ENCODE measurements at regions not wholly inside any gene's neighbourhood (a gene's known extent, or its start where the extent isn't known, plus 50 kb on each side); places are given as distances from the start of the nearest gene placed in this dataset.

DNA sequence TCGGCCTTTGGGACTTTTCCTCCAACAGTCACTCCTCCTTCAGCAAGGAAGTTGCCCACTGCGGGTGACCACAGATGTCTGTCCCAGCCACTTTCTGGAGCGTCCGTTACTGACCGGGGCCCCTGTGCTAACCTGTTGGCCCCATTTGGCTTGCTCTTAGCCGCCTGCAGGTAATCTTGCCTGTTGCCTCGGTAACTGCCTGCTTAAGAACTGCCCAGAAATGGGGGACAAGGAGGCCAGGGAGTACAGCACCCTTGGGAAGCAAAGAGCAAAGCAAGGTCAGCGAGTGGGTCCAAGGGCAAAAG lies 338.8 kb upstream of the SFSWAP start:
- Histone ChIP-seq H3K36me3 (ENCODE audit: control insufficient read depth, insufficient read depth, low read length) (no peaks in the 10 kb centered on the region), H3K14ac (replicated peaks; ENCODE audit: low read depth, low read length) (no peak overlapping the region), H2BK120ac (ENCODE audit: low read depth, low read length) (no peak overlapping the region), H3K56ac (ENCODE audit: extremely low read depth, insufficient read depth, low read length) (no peak overlapping the region), H2AK9ac (replicated peaks; ENCODE audit: low read depth, low read length, poor library complexity) (no peak overlapping the region), H3K9me3 (ENCODE audit: control insufficient read depth, insufficient read depth, low read length) (peaks cover 54% of the 10 kb centered on the region), H4K5ac (ENCODE audit: low read depth, low read length) (no peak overlapping the region), H2AFZ (replicated peaks; ENCODE audit: low read length, poor library complexity) (no peak overlapping the region), H3K4me2 (ENCODE audit: low read depth, low read length) (no peak overlapping the region), H2BK15ac (ENCODE audit: low read depth, low read length) (no peak overlapping the region), H3K4me3 (ENCODE audit: insufficient read depth, low read depth, low read length) (no peak overlapping the region), H3K9me1 (ENCODE audit: insufficient read depth, low read length) (no peaks in the 10 kb centered on the region), H3K4ac (ENCODE audit: low read depth, low read length) (no peak overlapping the region), H3K79me1 (ENCODE audit: low read depth in 1 of 2, low read length in 2 of 2) (no peaks in the 10 kb centered on the region), H4K91ac (ENCODE audit: insufficient read depth, low read depth, low read length) (no peak overlapping the region), H4K20me1 (ENCODE audit: insufficient read depth, low read length) (no peaks in the 10 kb centered on the region), H3K9ac (ENCODE audit: low read depth, low read length) (no peak overlapping the region), H3K18ac (ENCODE audit: low read depth, low read length) (no peak overlapping the region), H2AK5ac (ENCODE audit: low read depth, low read length) (no peak overlapping the region), H4K8ac (ENCODE audit: low read depth in 2 of 2, low read length in 2 of 2) (no peak overlapping the region), H2BK20ac (ENCODE audit: low read depth, low read length) (no peak overlapping the region), H3K27me3 (ENCODE audit: control insufficient read depth, insufficient read depth, low read length) (no peaks in the 10 kb centered on the region), H3K27ac (ENCODE audit: insufficient read depth, low read length) (no peak overlapping the region), H3K23ac (ENCODE audit: low read depth, low read length) (no peak overlapping the region), H3K4me1 (ENCODE audit: control insufficient read depth, insufficient read depth, low read length) (no peaks in the 10 kb centered on the region), H2BK5ac (ENCODE audit: low read depth, low read length, poor library complexity, severe bottlenecking) (no peak overlapping the region)
- ChIA-PET POLR2A (ENCODE audit: unreplicated experiment) (no interaction called here), CTCF (no interaction called here)
- ATAC-seq (ENCODE audit: low read depth) (no peak), DNase-seq (no peak)
- dilution Hi-C loops (cut with HindIII; ENCODE audit: low sequenced_read_pairs, unreplicated experiment) = no loop called here
- TF ChIP-seq RAD21 (IDR thresholded peaks at IDR 0.05; ENCODE audit: low read length) = no peak
- TF ChIP-seq, protein P1, sequence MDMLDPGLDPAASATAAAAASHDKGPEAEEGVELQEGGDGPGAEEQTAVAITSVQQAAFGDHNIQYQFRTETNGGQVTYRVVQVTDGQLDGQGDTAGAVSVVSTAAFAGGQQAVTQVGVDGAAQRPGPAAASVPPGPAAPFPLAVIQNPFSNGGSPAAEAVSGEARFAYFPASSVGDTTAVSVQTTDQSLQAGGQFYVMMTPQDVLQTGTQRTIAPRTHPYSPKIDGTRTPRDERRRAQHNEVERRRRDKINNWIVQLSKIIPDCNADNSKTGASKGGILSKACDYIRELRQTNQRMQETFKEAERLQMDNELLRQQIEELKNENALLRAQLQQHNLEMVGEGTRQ (IDR thresholded peaks at IDR 0.05; ENCODE audit: low read depth, low read length) = no peak
- no peak for TF ChIP-seq MAFK (IDR thresholded peaks at IDR 0.05; ENCODE audit: low read depth, low read length)
- no peak for TF ChIP-seq RFX5 (IDR thresholded peaks at IDR 0.05; ENCODE audit: low read depth, low read length)
- TF ChIP-seq MAZ (IDR thresholded peaks at IDR 0.05; ENCODE audit: borderline replicate concordance, low read depth, low read length) = no peak
- TF ChIP-seq MXI1 (IDR thresholded peaks at IDR 0.05; ENCODE audit: borderline replicate concordance, low read depth, low read length) = no peak
- no peak for TF ChIP-seq NFE2L2 (IDR thresholded peaks at IDR 0.05; ENCODE audit: low read depth, low read length)
- TF ChIP-seq CHD1 (IDR thresholded peaks at IDR 0.05; ENCODE audit: low read depth, low read length) = no peak
- TF ChIP-seq, protein P2, sequence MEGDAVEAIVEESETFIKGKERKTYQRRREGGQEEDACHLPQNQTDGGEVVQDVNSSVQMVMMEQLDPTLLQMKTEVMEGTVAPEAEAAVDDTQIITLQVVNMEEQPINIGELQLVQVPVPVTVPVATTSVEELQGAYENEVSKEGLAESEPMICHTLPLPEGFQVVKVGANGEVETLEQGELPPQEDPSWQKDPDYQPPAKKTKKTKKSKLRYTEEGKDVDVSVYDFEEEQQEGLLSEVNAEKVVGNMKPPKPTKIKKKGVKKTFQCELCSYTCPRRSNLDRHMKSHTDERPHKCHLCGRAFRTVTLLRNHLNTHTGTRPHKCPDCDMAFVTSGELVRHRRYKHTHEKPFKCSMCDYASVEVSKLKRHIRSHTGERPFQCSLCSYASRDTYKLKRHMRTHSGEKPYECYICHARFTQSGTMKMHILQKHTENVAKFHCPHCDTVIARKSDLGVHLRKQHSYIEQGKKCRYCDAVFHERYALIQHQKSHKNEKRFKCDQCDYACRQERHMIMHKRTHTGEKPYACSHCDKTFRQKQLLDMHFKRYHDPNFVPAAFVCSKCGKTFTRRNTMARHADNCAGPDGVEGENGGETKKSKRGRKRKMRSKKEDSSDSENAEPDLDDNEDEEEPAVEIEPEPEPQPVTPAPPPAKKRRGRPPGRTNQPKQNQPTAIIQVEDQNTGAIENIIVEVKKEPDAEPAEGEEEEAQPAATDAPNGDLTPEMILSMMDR (conservative IDR thresholded peaks at IDR 0.05; ENCODE audit: low read depth, low read length) = no peak
- TF ChIP-seq, protein P3, sequence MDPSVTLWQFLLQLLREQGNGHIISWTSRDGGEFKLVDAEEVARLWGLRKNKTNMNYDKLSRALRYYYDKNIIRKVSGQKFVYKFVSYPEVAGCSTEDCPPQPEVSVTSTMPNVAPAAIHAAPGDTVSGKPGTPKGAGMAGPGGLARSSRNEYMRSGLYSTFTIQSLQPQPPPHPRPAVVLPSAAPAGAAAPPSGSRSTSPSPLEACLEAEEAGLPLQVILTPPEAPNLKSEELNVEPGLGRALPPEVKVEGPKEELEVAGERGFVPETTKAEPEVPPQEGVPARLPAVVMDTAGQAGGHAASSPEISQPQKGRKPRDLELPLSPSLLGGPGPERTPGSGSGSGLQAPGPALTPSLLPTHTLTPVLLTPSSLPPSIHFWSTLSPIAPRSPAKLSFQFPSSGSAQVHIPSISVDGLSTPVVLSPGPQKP (IDR thresholded peaks at IDR 0.05; ENCODE audit: borderline replicate concordance, low read depth, low read length) = no peak
- TF ChIP-seq BHLHE40 (IDR thresholded peaks at IDR 0.05; ENCODE audit: low read depth, low read length) = no peak
- TF ChIP-seq POLR2A (IDR thresholded peaks at IDR 0.05; ENCODE audit: low read depth, low read length) = no peak
- TF ChIP-seq RCOR1 (IDR thresholded peaks at IDR 0.05; ENCODE audit: insufficient replicate concordance, low read length) = no peak
- 65% methylated on average over 7 of the region's 8 CpGs; no CpG with 5 or more reads in 1 of the 2 experiments for WGBS, 2 experiments (ENCODE audit: extremely low coverage in 2 of 2, insufficient read length in 1 of 2)
- intact Hi-C loops (cut with micrococcal nuclease) = no loop called here
- no TSS peak for BruUV-seq (replicated peaks)
- in situ Hi-C loops (cut with MboI; ENCODE audit: low sequenced_read_pairs) = no loop called here

All from IMR-90 (cell line).